HEK293T (cell line): ENCODE measurements at regions not wholly inside any gene's neighbourhood (a gene's known extent, or its start where the extent isn't known, plus 50 kb on each side); places are given as distances from the start of the nearest gene placed in this dataset.

Experiments
- ARNT ChIP-seq: fragments of 450-650 bp; IDR thresholded peaks from 2 replicates; pipeline ENCODE4 v1.6.1; 2017; ENCODE audit warnings: mild to moderate bottlenecking
- BHLHE40 ChIP-seq: fragments of 450-650 bp; IDR thresholded peaks from 2 replicates; pipeline ENCODE4 v1.6.1; 2016; ENCODE audit warnings: mild to moderate bottlenecking, moderate library complexity, borderline replicate concordance
- ELF4 ChIP-seq: fragments of 450-650 bp; IDR thresholded peaks from 2 replicates; pipeline ENCODE4 v1.6.1; 2017; ENCODE audit warnings: antibody characterized with exemption
- FOXA1 ChIP-seq: fragments of 450-650 bp; IDR thresholded peaks from 2 replicates; pipeline ENCODE4 v1.6.1; 2016; ENCODE audit warnings: mild to moderate bottlenecking
- FOXK2 ChIP-seq: fragments of 450-650 bp; IDR thresholded peaks from 2 replicates; pipeline ENCODE4 v1.6.1; 2016; ENCODE audit warnings: mild to moderate bottlenecking
- FOXM1 ChIP-seq: fragments of 450-650 bp; IDR thresholded peaks from 2 replicates; pipeline ENCODE4 v1.6.1; 2017; ENCODE audit warnings: mild to moderate bottlenecking, borderline replicate concordance
- HDGF ChIP-seq: fragments of 450-650 bp; IDR thresholded peaks from 2 replicates; pipeline ENCODE4 v1.6.1; 2017; ENCODE audit warnings: antibody characterized with exemption, borderline replicate concordance
- LEF1 ChIP-seq: fragments of 450-650 bp; IDR thresholded peaks from 2 replicates; pipeline ENCODE4 v1.6.1; 2017; ENCODE audit warnings: mild to moderate bottlenecking, borderline replicate concordance
- NFRKB ChIP-seq: fragments of 450-650 bp; IDR thresholded peaks from 2 replicates; pipeline ENCODE4 v1.6.1; 2016; ENCODE audit warnings: mild to moderate bottlenecking, moderate library complexity
- PKNOX1 ChIP-seq: fragments of 450-650 bp; IDR thresholded peaks from 2 replicates; pipeline ENCODE4 v1.6.1; 2016
- SP1 ChIP-seq: fragments of 450-650 bp; IDR thresholded peaks from 2 replicates; pipeline ENCODE4 v1.6.1; 2017
- SUZ12 ChIP-seq: fragments of 450-650 bp; IDR thresholded peaks from 2 replicates; pipeline ENCODE4 v1.6.1; 2016; ENCODE audit warnings: mild to moderate bottlenecking
- TARDBP ChIP-seq: fragments of 450-650 bp; IDR thresholded peaks from 2 replicates; pipeline ENCODE4 v1.6.1; 2016

- no peak for TF ChIP-seq FOXA1
- no peak for TF ChIP-seq SUZ12
- TF ChIP-seq FOXK2, result no peak
- TF ChIP-seq BHLHE40, result no peak
- TF ChIP-seq PKNOX1, result no peak
- TF ChIP-seq HDGF, result no peak
- TF ChIP-seq FOXM1, result no peak
- no peak for TF ChIP-seq ELF4
- no peak for TF ChIP-seq TARDBP
- no peak for TF ChIP-seq NFRKB
- TF ChIP-seq LEF1, result no peak
- no peak for TF ChIP-seq ARNT
- no peak for TF ChIP-seq SP1
These were observed 131.6 kb upstream of the PKDCC start for GRCh38 chr2:41916177-41916576.
